ENCODE measurements at regions not wholly inside any gene's neighbourhood (a gene's known extent, or its start where the extent isn't known, plus 50 kb on each side); places are given as distances from the start of the nearest gene placed in this dataset.

GRCh38 chr6:132954936-132955335, 140.6 kb downstream of the RPS12 start:
- TF ChIP-seq CTCF (IDR thresholded peaks at IDR 0.05): no peak
- no peak for TF ChIP-seq EP300 (IDR thresholded peaks at IDR 0.05)
